HPDE6-E6E7 (cell line): ENCODE measurements at regions not wholly inside any gene's neighbourhood (a gene's known extent, or its start where the extent isn't known, plus 50 kb on each side); places are given as distances from the start of the nearest gene placed in this dataset.

ENCODE experiments used
- DNase-seq: peaks from one replicate; pipeline ENCODE4 v3.0.0; 2011; ENCODE audit warnings: missing footprints; ENCODE audit errors: extremely low spot score

- no peak for DNase-seq
Measured at GRCh38 chr5:152337484-152337883, 67.6 kb downstream of the NMUR2 start.

GRCh38 chr5:152335461-152335860, 69.6 kb downstream of the NMUR2 start:
- no peak for DNase-seq

GRCh38 chr5:152332716-152333460, 72.2 kb downstream of the NMUR2 start:
- no peak for DNase-seq

- DNase-seq: no peak
Measured at GRCh38 chr5:152331718-152332117, 73.4 kb downstream of the NMUR2 start.

GRCh38 chr5:152331006-152331405, 74.1 kb downstream of the NMUR2 start:
- no peak for DNase-seq

GRCh38 chr5:152329761-152330283, 75.3 kb downstream of the NMUR2 start:
- DNase-seq: no peak

- DNase-seq: no peak
Measured at GRCh38 chr5:152329207-152329606, 75.9 kb downstream of the NMUR2 start.

GRCh38 chr5:152315942-152316341, 89.1 kb downstream of the NMUR2 start:
- DNase-seq: no peak

GRCh38 chr5:152314196-152314829, 90.8 kb downstream of the NMUR2 start:
- no peak for DNase-seq

GRCh38 chr5:152309926-152310450, 95.1 kb downstream of the NMUR2 start:
- DNase-seq: no peak

- DNase-seq: no peak
Measured at GRCh38 chr5:152306386-152306785, 98.7 kb downstream of the NMUR2 start.

- DNase-seq: no peak
Measured at GRCh38 chr5:152305525-152305924, 99.6 kb downstream of the NMUR2 start.

- no peak for DNase-seq
Measured at GRCh38 chr5:152303841-152304240, 101.2 kb downstream of the NMUR2 start.

- DNase-seq: no peak
Measured at GRCh38 chr5:152297866-152298265, 107.2 kb downstream of the NMUR2 start.

GRCh38 chr5:152293189-152293588, 111.9 kb downstream of the NMUR2 start:
- no peak for DNase-seq

- no peak for DNase-seq
Measured at GRCh38 chr5:152290181-152290580, 114.9 kb downstream of the NMUR2 start.

- no peak for DNase-seq
Measured at GRCh38 chr5:152288917-152289595, 116.0 kb downstream of the NMUR2 start.

- DNase-seq: no peak
Measured at GRCh38 chr5:152288499-152288898, 116.6 kb downstream of the NMUR2 start.

- no peak for DNase-seq
Measured at GRCh38 chr5:152285764-152286163, 119.3 kb downstream of the NMUR2 start.

GRCh38 chr5:152282331-152282730, 122.7 kb downstream of the NMUR2 start:
- no peak for DNase-seq

GRCh38 chr5:152277936-152278335, 127.1 kb downstream of the NMUR2 start:
- no peak for DNase-seq

GRCh38 chr5:152274224-152274623, 130.9 kb downstream of the NMUR2 start:
- DNase-seq: no peak
